DMS114 treated with DMSO at 0.1 percent for 48 hours (cell line): ENCODE measurements at regions not wholly inside any gene's neighbourhood (a gene's known extent, or its start where the extent isn't known, plus 50 kb on each side); places are given as distances from the start of the nearest gene placed in this dataset.
"Not testable (repeated sequence)": the region's sequence is repeated elsewhere in the genome, so short reads cannot be mapped to it uniquely, and the experiment has no call there.

Experiments used
- DNase-seq: peaks from one replicate; lab custom pipeline; 2025; ENCODE audit not compliant: unreplicated experiment; lab: John Stamatoyannopoulos, UW

DNA sequence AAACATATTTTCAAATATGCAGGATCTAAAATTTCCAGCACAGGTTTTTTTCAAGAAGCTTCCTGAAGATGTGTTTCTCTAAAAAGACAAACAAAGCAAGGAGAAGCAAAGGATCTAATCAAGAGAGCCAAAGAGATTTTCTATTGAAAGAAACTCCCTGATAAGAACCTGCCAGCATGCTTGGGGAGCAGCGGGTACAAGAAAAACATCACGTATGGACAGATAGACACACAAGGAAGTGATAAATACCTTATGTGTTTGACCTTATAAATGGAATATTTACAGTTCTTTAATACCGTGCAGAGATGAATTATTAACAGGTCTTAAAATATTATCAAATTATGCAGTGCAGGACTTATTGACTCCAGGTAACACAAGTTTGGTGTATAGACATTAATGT is 562.1 kb downstream of the DACH1 start:
- DNase-seq: no peak

DNA sequence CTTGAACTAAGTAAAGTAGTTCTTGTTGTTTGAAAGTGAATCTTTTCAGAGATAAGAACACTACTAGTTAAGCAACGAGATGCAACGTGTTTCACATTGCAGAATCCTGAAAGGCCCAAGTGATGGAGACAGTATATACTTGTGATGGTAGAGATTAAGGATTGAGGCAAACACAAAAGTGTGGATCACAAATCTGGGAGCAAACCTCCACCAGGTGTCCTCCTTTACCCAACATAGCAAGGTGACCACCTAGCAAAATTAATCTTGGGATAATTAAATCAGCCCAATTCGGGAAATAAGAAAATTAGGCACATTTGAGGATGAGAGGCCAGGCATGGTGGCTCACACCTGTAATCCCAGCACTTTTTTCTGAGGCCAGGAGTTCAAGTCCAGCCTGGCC is 563.9 kb downstream of the DACH1 start:
- DNase-seq: no peak

DNA sequence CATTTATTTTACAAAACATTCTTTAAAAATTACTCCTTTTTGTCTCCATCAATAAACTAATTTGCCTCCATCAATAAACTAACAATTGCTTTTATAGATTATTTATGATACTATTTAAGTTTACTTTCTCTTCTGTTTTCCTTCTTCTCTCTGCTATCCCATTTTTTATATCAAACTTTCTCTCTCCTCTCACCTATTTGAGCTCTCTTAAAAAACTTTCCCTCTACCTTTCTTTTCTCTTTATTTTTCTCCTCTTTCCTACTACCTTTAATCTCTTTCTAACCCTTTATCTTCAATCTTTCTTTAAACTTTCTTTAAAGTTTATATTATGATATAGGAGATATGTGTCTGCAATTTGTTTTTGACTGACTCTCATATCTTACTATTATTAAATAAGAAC is 566.4 kb downstream of the DACH1 start:
- no peak for DNase-seq

DNA sequence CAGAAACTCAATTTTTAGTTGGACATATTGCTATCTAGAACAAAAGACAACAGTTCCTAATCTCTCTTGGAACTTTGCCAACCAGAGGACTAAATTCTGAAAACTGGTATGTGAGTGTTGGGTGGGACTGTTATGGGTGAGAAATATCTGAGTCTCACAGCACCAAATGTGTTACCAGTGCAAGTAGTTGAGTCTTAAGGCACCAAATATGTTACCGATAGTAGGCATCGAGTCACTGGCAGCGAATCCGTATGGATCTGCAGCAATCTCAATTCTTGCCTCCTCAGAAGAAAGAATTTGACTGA is 575.2 kb downstream of the DACH1 start:
- DNase-seq: no peak

DNA sequence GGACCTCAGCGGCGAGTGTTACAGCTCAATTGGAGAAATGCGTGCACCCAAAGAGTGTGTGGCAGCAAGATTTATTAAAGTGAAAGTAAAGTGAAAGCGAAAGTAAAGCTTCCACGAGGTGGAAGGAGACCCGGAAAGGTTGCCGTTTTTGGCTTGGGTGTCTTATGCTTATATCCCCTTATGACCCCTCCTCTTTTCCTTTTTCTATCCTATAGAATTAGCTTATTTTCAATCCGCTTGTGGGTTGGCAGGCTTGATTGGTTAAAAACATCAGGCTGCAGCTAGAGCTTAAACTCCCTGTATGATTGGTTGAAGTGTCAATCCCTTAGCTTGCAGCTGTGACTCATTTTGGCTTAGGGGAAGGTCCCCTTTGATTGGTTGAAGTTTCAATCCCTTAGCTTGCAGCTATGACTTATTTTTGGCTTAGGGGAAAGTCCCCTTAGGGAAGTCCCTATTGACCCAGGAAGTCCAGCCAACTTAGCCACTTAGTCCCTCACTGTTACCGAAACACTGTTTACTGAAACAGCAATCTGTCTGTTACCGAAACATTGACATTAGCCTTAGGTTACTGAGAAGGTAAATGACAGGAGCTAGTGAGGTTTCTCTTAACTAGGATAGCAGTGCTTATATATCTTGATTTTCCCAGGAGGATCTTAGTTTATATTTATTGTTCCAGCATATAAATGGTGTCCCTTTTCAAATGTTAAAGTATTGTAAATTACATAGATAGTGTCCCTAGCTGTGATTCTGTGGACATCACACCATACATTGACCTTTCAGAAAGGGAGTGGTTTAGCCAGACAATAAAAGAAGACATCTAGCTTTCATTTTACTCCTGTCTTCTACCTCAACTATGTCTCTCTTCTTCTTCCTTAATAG is 575.8 kb downstream of the DACH1 start:
- DNase-seq: no peak

DNA sequence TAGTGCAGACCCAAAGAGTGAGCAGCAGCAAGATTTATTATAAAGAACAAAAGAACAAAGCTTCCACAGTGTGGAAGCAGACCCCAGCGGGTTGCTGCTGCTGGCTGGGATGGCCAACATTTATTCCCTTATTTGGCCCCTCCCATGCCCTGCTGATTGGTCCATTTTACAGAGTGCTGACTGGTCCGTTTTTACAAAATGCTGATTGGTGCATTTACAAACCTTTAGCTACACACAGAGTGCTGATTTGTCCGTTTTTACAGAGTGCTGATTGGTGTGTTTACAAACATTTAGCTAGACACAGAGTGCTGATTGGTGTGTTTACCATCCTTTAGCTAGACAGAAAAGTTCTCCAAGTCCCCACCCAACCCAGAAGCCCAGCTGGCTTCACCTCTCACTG is 577.0 kb downstream of the DACH1 start:
- not testable (repeated sequence) for DNase-seq

DNA sequence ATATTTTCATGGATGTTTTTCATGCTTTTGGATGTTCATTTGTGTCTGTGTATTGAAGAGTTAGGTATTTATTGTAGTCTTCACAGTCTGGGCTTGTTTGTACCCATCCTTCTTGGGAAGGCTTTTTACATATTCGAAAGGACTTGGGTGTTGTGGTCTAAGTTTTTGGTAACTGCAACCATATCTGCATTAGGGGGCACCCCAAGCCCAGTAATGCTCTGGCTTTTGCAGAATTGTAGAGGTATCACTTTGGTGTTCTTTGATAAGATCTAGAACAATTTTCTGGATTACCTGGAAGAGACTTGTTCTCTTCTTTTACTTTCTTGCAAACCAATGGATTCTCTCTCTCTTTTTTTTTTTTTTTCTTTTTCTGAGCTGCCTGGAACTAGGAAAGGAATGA is 581.3 kb downstream of the DACH1 start:
- DNase-seq: no peak

DNA sequence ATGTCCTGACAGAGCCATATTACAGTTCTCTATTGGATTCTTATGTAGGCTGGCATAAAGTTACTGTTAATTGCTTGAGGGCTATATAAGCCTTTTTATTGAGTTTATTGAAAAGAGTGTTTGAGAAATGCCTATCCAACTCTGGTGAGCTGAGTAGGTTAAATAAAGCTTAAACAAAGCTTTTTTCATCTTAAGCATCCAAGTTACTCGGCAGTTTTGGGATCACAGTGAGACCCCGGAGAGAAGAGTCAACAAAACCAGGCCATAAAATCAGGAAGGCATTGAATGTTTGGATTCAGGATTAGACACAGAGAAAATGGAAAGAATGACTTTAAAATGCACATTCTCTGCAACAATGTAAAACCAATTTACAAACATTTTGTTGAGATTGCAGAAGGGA is 588.5 kb downstream of the DACH1 start:
- no peak for DNase-seq

DNA sequence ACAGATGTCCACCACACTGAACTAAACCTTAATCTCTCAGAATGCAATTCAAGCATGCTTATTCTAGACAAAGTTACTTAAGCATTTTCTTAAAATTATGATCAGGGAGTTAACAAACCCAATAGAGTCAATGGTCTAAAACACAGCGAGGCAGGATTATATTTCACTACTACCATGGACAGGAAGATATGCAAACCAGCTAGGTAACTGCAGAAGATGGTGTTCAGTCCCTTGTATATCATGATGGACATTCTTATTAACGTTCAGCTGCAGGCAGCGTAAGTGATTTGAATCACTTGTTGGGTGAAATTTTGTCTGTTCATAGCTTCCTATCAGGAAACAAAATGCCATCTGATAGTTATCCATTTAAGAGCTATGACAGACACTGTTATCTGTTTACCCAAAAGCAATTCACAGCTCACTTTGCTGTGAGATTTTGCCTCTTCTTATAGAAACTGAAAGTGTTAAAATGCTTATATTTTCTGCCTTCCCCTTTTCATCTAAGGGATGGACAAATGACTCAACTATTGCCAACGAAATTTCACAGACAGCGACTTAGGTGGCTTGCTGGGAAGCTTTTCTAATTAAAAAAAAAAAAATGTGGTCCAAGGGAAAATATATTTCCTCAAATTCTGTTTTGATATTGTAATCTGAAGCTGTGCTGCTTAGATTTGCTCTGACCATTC is 591.9 kb downstream of the DACH1 start:
- DNase-seq: no peak

DNA sequence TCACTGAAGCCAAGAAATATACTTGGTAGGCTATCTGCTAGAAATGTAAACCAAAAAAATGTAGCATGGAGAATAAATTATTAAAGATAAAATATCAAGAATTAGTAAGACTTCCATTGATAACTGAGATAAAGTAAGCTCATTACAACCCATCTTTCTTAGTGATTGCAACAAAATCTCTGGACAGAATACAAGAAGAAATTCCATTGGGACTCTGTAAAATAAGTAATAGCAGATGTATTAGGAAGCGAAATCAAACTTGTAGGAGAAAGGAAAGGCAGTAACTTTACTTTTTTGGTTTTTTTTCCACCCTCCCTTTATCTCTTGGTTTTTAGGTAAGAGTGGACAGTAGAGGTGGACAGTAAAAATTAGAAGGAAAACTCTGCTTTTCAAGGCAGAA is 605.7 kb downstream of the DACH1 start:
- no peak for DNase-seq

DNA sequence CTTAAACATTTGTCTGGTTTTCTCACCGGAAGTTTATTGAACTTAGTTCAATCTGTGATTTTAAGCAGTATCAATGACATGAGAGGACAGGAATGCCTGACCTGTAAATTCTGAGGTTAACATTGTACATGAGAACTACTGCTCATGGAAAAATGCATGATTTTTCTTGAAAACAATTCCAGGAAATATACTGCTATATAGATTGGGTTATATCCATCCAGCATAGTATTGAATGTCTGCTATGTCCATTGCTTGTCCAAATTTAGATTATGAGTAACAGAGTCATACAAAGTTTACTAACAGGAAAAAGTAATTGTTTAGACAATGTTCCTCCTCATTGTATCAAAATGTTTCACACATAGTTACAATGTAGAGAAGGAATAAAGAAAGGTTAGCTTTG is 606.8 kb downstream of the DACH1 start:
- no peak for DNase-seq

DNA sequence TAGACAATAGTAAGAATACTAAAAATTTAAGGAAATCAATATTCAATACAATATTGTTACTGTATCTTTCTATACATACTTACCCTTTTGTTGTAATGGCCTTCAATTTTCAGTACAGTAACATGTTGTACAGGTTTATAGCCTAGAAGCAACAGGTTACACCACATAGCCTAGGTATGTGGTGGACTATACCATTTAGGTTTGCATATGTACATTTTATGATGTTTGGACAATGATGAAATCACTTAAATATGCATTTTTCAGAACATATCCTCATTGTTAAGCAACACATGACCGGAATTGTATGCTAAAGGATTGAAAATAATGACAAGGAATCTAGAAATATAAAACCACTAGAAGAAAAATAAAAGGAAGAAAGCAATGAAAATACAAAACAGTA is 611.4 kb downstream of the DACH1 start:
- DNase-seq: no peak

DNA sequence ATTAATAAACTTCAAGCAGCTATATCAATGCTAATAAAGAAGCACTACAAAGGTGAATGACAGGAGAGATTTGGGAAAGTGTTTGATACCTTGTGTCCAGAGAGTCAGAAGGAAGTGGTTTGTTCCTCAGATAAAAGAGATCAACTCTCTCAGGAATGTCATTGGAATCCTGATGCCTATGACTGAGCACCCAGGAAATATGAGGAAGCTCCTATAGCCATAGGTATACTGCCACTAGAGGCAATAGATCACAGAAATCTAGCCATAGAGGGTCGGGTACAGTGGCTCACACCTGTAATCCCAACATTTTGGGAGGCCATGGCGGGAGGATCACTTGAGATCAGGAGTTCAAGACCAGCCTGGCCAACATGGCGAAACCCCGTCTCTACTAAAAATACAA is 612.6 kb downstream of the DACH1 start:
- no peak for DNase-seq

DNA sequence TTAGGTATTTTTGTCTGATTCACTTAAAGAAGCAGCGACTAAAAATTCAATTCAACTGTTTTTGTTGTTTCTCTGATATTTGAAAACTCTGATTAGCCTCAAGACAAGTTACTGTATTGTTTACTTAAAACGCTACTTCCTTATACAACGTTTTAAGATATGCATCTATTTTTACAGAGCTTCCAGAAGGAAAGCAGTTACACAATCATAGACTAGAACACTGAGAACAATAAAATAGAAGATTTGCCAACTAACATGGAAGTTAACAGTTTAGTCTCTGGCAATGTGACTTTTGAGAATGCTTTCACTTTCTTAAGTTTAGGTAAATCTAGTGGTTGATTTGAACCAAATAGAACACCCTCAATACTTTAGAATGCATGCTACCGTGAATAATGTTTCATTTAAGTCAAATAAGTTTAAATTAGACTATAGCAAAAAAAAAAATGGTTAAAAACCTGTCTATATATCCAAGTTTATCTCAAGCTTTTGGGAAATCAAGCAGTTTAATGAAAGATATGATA is 614.8 kb downstream of the DACH1 start:
- no peak for DNase-seq

DNA sequence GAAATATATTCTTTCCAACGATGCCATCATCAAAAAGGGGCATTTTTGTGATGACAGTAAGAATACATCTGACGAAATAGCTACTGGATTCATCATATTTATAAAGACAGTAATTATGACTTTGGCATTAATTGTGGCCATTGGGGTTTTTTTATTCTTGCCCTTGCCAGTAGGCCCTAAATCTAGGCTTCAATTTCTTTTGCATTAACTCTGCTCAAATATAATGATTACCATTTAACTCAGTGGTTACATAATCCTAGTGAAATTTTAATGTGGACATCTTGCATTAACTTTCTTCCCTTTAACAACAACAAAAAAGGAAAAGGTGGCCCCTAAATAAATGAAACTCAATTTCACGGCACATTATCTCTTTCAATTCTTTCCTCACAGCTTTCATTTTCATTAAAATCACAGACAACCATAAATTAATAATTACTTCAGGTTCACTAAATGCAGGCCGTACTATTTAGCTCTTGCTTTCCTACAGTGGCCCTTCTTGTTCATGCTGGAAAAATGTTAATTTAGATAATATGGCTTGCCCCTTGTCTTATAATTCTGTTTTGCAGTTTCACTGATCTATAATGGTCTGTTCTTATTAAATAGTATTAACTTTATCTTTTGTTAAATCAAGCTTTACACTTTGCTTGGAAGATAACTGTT is 615.6 kb downstream of the DACH1 start:
- DNase-seq: no peak

DNA sequence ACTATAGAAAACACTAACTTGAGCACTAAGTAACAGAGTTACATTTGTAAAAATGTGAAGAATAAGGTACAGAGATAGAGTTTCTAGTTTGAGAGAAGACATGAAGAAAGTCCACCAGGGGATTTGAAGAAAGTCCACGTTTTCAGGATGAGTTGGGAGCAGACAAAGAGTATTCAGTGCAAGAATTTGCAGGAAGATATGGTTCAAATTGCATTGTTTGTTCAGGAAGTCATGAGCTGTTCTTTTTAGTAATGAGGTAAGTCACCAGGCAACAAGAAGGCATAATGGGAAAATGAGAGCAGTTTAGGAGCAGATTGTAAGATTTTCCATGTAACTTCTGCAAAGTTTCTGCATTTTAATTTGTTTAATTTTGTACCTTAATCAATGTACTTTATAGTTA is 618.0 kb downstream of the DACH1 start:
- no peak for DNase-seq

DNA sequence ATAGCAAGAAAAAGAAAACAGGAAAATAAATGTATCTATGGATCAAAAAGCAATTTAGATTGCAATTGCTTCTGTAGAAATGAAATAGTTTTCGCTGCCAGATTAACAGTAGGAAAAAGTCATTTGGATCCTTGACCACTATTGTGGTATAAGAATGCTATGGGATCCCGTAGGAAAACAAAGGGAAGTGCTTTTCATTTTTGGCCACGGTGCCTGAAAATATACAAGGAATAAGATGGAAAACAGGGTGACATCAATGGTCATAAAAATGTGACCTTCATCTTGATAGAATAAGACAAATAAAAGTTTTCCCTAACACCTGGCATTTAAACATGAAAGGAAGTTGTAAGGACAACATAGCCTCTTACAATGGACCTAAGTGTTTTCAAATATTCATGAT is 622.8 kb downstream of the DACH1 start:
- DNase-seq: no peak

DNA sequence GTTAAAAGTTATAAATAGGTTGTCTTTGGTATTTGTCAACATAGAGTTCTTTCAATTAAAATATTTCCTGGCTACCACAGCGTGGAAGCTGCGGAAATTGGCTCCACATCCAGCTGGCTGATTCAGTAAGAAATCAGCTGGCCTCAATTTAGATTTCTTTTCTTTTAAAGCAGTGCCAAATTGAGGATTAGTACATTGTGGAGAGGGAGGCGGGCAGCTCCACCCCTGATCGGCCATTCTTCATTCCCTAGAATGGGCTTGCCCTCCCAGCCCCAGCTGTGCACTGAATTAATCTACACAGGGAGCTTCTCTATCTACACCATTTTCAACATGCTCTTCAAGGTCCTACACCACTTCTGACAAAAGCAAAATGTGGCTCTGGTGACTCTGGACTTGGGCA is 624.8 kb downstream of the DACH1 start:
- DNase-seq: no peak

DNA sequence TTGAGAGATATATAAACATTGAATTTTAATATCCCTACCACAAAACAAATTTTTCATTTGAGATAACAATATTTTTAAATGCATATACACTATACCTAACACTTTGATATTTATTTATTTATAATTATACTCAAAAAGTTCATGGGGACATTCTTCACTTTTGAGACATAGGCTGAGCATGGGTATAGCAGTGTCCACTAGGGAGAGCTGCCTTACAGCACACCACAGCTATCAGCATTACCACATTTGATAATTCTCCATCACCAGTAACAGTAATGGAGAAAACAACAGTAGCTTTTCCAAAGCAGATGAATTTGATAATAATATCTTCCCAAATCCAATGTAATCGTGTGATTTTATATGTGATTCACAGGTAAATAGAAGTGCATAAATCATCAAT is 626.1 kb downstream of the DACH1 start:
- DNase-seq: peak; percentile 11

DNA sequence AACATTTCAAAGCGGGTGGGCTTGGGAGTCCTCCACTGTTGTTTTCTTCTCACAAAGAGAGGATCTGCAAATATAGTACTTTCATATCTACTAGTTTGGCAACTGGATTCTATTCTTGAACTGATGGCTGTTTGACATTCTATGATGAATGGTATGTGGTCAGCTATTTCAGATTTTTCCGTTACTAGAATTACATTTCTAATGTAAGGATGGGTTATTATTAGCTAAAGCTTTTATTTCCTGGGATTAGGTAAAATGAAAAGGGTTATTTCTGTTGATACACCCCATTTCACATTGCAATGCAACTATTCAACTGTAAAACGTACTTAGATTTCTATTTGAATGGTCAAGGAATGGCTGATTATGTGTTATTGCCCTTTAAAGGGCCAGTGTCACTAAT is 629.7 kb downstream of the DACH1 start:
- peak; percentile 15 for DNase-seq

DNA sequence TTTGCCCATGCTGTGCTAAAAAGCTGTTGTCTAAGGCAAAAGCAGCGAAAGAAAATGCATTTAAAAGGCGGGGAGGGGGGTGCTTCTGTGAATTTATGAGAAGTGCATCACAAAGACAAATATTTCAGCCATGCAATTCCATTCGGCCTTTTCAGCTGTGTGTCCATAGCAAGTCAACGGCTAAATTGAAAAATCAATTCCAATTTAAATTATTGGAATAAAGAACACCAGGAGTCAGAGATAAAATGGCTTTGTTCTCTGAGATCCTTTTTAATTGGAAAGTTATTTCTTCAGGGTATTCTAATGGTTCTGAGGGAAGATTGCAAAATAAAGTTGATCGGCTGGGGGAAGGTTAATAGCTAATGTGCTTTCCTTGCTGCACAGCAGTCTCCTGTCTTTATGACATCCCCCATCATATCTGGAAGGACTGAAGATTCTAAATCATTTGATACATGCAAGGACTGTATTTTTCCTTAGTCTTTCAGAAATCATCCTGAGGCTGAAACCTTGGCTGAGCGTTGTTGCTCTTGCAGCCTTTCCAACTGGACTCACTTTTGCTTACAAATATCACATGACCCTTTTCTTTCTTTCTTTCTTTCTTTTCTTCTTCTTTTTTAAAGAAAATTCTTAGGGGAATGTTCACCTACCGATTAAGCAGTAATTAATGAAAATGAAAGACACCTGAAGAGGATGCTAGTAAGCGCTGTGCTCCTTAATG is 647.1 kb downstream of the DACH1 start:
- peak; percentile 10 for DNase-seq
